PC-3 (cell line): ENCODE measurements at regions not wholly inside any gene's neighbourhood (a gene's known extent, or its start where the extent isn't known, plus 50 kb on each side); places are given as distances from the start of the nearest gene placed in this dataset.

ENCODE experiments used
- EZH2 ChIP-seq: fragments of 300-600 bp; sonication (generic); IDR thresholded peaks from one replicate; pipeline ENCODE4 v1.6.1; 2017; ENCODE audit warnings: antibody characterized with exemption, mild to moderate bottlenecking, low read length; ENCODE audit not compliant: unreplicated experiment
- EZH2phosphoT487 ChIP-seq: fragments of 300-600 bp; sonication (generic); IDR thresholded peaks from 2 replicates; pipeline ENCODE4 v1.6.1; 2018; ENCODE audit warnings: mild to moderate bottlenecking, antibody characterized with exemption, low read length, borderline replicate concordance
- TF ChIP-seq, protein P1 (sequence below): fragments of 300-600 bp; sonication (generic); conservative IDR thresholded peaks from 2 replicates; pipeline ENCODE4 v1.5.1; 2017; ENCODE audit warnings: antibody characterized with exemption, low read depth, mild to moderate bottlenecking, low read length

DNA sequence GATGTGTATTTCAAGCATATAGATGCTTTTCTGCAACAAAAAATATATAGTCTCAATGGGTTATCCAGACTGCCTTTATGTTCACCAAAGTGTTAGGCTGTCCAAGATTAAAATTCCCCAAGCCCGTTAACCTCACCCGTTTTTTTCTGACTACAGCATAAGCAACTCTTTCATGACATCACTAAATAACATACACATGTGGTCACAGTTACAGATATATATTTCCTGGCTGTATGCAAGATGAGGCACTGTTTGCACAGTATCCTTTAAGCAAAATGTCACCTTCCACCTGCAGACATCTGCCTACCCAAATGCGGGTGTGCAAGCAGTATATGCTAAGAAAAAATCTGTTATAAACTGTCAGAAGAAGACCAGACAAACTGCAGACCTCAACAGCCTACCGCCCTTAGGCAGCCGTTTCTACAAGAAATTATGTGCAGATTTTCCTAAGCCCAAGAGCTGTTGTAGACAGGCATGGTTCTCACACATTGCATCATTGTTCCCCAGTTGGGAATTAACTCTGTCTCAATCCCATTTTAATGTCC, 183.1 kb upstream of the MXRA5 start:
- TF ChIP-seq, protein P1, sequence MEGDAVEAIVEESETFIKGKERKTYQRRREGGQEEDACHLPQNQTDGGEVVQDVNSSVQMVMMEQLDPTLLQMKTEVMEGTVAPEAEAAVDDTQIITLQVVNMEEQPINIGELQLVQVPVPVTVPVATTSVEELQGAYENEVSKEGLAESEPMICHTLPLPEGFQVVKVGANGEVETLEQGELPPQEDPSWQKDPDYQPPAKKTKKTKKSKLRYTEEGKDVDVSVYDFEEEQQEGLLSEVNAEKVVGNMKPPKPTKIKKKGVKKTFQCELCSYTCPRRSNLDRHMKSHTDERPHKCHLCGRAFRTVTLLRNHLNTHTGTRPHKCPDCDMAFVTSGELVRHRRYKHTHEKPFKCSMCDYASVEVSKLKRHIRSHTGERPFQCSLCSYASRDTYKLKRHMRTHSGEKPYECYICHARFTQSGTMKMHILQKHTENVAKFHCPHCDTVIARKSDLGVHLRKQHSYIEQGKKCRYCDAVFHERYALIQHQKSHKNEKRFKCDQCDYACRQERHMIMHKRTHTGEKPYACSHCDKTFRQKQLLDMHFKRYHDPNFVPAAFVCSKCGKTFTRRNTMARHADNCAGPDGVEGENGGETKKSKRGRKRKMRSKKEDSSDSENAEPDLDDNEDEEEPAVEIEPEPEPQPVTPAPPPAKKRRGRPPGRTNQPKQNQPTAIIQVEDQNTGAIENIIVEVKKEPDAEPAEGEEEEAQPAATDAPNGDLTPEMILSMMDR, result no peak
- no peak for TF ChIP-seq EZH2phosphoT487
- no peak for TF ChIP-seq EZH2
